ENCODE measurements at regions not wholly inside any gene's neighbourhood (a gene's known extent, or its start where the extent isn't known, plus 50 kb on each side); places are given as distances from the start of the nearest gene placed in this dataset.

DNA sequence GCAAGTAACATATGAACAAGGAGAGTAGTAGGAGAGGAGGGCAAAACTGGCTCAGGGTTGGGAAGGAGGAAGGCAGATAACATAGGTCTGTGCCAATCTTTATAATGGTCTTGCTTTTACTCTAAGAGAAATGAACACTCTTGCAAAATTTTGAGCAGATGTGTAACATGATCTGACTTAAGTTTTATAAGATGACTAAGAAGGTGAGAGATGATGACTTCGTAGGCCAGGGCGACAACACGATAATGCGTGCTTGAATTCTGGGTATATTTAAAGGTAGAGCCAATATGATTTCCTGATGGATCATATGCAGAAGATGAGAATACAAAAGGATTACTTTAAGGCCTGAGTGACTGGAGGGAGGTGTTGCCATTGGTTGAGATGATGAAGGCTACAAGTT lies 265.4 kb upstream of the KCNMB2 start:
- no peaks in the 10 kb centered on the region for H3K27me3 ChIP-seq (ENCODE audit: insufficient read depth, low read depth)
- no peak overlapping the region for H3K4me2 ChIP-seq
- CTCF ChIA-PET: no interaction called here
- H3K4me1 ChIP-seq (replicated peaks; ENCODE audit: insufficient read depth): no peaks in the 10 kb centered on the region
- intact Hi-C loops (cut with micrococcal nuclease; ENCODE audit: unreplicated experiment): no loop called here
- no peaks in the 10 kb centered on the region for H4K20me1 ChIP-seq (ENCODE audit: insufficient read depth)
- no TSS peak for BruUV-seq (replicated peaks)
- no peaks in the 10 kb centered on the region for H3K9me2 ChIP-seq (ENCODE audit: insufficient read depth)
- no peak for TF ChIP-seq EZH2 (IDR thresholded peaks at IDR 0.05; ENCODE audit: low read depth)
- TF ChIP-seq, protein P1, sequence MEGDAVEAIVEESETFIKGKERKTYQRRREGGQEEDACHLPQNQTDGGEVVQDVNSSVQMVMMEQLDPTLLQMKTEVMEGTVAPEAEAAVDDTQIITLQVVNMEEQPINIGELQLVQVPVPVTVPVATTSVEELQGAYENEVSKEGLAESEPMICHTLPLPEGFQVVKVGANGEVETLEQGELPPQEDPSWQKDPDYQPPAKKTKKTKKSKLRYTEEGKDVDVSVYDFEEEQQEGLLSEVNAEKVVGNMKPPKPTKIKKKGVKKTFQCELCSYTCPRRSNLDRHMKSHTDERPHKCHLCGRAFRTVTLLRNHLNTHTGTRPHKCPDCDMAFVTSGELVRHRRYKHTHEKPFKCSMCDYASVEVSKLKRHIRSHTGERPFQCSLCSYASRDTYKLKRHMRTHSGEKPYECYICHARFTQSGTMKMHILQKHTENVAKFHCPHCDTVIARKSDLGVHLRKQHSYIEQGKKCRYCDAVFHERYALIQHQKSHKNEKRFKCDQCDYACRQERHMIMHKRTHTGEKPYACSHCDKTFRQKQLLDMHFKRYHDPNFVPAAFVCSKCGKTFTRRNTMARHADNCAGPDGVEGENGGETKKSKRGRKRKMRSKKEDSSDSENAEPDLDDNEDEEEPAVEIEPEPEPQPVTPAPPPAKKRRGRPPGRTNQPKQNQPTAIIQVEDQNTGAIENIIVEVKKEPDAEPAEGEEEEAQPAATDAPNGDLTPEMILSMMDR (conservative IDR thresholded peaks at IDR 0.05): no peak
- POLR2A ChIA-PET (ENCODE audit: unreplicated experiment): no interaction called here
- no peaks in the 10 kb centered on the region for H3K36me3 ChIP-seq (ENCODE audit: low read depth)
- H3F3A ChIP-seq (ENCODE audit: insufficient read depth, low read depth): no peaks in the 10 kb centered on the region
- no peaks in the 10 kb centered on the region for H3K9me3 ChIP-seq (ENCODE audit: insufficient read depth, low read depth)
- no peak overlapping the region for H3K27ac ChIP-seq
- H3K4me3 ChIP-seq: no peak overlapping the region
- H2AFZ ChIP-seq: no peak overlapping the region
- no peak for DNase-seq
- H3K79me2 ChIP-seq (ENCODE audit: low read depth): no peaks in the 10 kb centered on the region

DNA sequence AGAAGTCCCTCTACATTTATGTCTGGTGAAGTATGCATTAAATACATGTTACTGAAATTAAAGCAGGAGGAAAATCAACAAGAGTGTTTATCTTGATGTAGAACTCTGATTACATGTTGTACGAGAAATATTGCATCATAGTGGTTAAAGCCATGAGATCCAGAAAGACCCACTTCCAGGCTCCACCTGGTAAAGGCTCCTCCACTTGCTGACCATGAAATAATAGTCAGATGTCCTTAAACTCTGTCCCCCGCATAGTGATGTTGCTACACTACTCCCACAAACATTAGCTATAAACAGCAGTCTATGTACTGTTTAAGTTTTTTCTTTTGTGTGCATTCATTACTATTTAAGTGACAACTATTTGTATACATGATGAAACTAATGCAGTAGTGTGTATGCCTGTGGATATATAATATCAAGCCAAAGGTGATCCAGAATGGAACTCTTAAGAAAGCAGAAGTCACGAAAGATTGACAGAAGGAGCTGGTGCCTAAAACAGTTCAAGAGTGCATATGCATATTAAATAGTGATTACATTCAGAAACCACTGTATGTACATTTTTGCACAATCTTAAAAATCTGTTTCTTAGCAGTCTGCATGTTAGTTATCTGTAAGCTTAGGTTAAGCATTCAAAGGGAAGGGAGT lies 264.4 kb upstream of the KCNMB2 start:
- Histone ChIP-seq H3K4me3 (no peak overlapping the region), H3K27ac (no peak overlapping the region), H4K20me1 (ENCODE audit: insufficient read depth) (no peaks in the 10 kb centered on the region), H3K9me2 (ENCODE audit: insufficient read depth) (no peaks in the 10 kb centered on the region), H2AFZ (no peak overlapping the region), H3K4me2 (no peak overlapping the region), H3K79me2 (ENCODE audit: low read depth) (no peaks in the 10 kb centered on the region), H3F3A (ENCODE audit: insufficient read depth, low read depth) (no peaks in the 10 kb centered on the region), H3K9me3 (ENCODE audit: insufficient read depth, low read depth) (peaks cover under 1% of the 10 kb centered on the region; the same call in 1 of the 2 replicates), H3K27me3 (ENCODE audit: insufficient read depth, low read depth) (no peaks in the 10 kb centered on the region), H3K36me3 (ENCODE audit: low read depth) (no peaks in the 10 kb centered on the region), H3K4me1 (replicated peaks; ENCODE audit: insufficient read depth) (no peaks in the 10 kb centered on the region)
- DNase-seq: no peak
- POLR2A ChIA-PET (ENCODE audit: unreplicated experiment): no interaction called here
- TF ChIP-seq, protein P1 (conservative IDR thresholded peaks at IDR 0.05): no peak
- TF ChIP-seq EZH2 (IDR thresholded peaks at IDR 0.05; ENCODE audit: low read depth): no peak
- CTCF ChIA-PET: no interaction called here
- intact Hi-C loops (cut with micrococcal nuclease; ENCODE audit: unreplicated experiment): no loop called here
- no TSS peak for BruUV-seq (replicated peaks)

DNA sequence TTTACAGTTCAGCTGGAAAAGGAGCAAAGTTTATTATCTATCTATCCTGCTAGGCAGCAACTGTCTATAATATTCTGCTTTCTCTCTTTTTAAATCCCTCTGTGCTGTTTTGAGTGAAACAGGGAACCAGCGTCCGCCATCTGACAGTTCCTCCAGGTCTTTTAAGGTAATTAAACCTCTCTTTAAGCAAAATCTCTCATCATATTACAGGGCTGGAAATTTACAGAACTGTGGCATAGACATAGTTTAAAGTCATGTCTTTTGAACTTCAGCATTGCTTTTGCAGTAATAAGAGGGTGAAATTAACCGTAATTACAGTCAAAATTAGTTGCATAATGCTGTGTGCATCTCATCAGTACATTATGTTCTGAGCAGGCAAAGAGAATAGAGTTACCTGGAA lies 263.4 kb upstream of the KCNMB2 start:
- H3K4me1 ChIP-seq (replicated peaks; ENCODE audit: insufficient read depth): no peaks in the 10 kb centered on the region
- no peaks in the 10 kb centered on the region for H3K36me3 ChIP-seq (ENCODE audit: low read depth)
- BruUV-seq (replicated peaks): no TSS peak
- no peak overlapping the region for H3K27ac ChIP-seq
- intact Hi-C loops (cut with micrococcal nuclease; ENCODE audit: unreplicated experiment): no loop called here
- H3K4me3 ChIP-seq: no peak overlapping the region
- H3K27me3 ChIP-seq (ENCODE audit: insufficient read depth, low read depth): no peaks in the 10 kb centered on the region
- no peaks in the 10 kb centered on the region for H3K9me2 ChIP-seq (ENCODE audit: insufficient read depth)
- no peaks in the 10 kb centered on the region for H4K20me1 ChIP-seq (ENCODE audit: insufficient read depth)
- ChIA-PET CTCF (no interaction called here), POLR2A (ENCODE audit: unreplicated experiment) (no interaction called here)
- no peaks in the 10 kb centered on the region for H3F3A ChIP-seq (ENCODE audit: insufficient read depth, low read depth)
- no peak for TF ChIP-seq EZH2 (IDR thresholded peaks at IDR 0.05; ENCODE audit: low read depth)
- TF ChIP-seq, protein P1 (conservative IDR thresholded peaks at IDR 0.05): no peak
- no peak overlapping the region for H2AFZ ChIP-seq
- no peaks in the 10 kb centered on the region for H3K79me2 ChIP-seq (ENCODE audit: low read depth)
- peaks cover 10% of the 10 kb centered on the region for H3K9me3 ChIP-seq (ENCODE audit: insufficient read depth, low read depth)
- DNase-seq: no peak
- H3K4me2 ChIP-seq: no peak overlapping the region

All from PC-9 (cell line).